Activated T-helper 17 cell treated with anti-CD3 and anti-CD28 coated beads, Interleukin-2, amount 50 U/mL, for 72 hours (primary cell): ENCODE measurements at regions not wholly inside any gene's neighbourhood (a gene's known extent, or its start where the extent isn't known, plus 50 kb on each side); places are given as distances from the start of the nearest gene placed in this dataset.

Source experiments
- ATAC-seq: fragments of 150-1000 bp; cut with Tn5 transposase; replicated peaks from 2 replicates; pipeline ENCODE4 v1.10.0; 2021; ENCODE audit warnings: mild to moderate bottlenecking, moderate library complexity
- H3K27ac Mint-ChIP-seq: one replicate; pipeline ENCODE4 v1.8.0; 2022; ENCODE audit warnings: mixed read lengths
- H3K27me3 Mint-ChIP-seq: one replicate; pipeline ENCODE4 v1.8.0; 2022; ENCODE audit warnings: mixed read lengths
- H3K36me3 Mint-ChIP-seq: one replicate; pipeline ENCODE4 v1.8.0; 2022; ENCODE audit warnings: low read depth, mild to moderate bottlenecking, mixed read lengths
- H3K4me1 Mint-ChIP-seq: one replicate; pipeline ENCODE4 v1.8.0; 2022; ENCODE audit warnings: mixed read lengths
- H3K4me3 Mint-ChIP-seq: one replicate; pipeline ENCODE4 v1.8.0; 2022; ENCODE audit warnings: mild to moderate bottlenecking, mixed read lengths
- H3K9me3 Mint-ChIP-seq: one replicate; pipeline ENCODE4 v1.8.0; 2022; ENCODE audit warnings: mixed read lengths

DNA sequence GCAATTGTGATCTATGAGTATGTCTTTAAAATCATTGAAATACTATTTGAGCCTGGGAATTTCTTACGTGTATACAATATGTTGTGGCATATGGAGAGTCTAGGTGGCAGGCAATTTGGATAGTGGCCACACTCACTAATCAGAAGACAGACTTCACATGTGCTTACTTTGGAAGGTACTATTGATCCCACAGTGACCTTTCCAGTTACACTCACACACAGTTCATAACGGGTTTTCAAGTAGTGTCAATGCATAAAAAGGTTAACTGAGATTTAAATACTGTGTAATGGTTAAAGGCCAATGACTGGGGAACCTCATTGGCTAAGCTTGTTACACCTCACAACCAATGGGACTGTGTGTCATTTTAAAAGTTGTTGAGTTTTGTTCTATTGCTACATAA lies 783.2 kb downstream of the RPA4 start:
- Mint-ChIP-seq H3K27me3 (no peaks in the 10 kb centered on the region), H3K4me3 (no peak overlapping the region)

DNA sequence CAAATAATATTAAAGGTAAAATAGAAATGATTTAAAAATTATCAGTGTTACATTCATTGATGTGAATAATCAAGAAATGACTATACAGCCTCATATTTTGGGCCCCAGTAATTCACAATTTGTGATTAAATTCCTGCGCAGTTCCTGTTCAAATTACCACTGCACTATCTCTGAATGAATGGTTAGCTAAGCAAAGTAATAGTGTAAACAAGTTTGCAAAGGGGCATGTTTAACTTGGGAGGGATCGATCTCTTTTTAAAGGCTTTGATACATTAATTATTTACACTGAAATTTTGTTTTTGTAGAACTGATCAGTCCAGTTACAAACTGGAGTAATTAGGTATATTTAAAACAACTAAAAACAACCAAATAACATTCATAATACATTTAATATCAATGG lies 784.4 kb downstream of the RPA4 start:
- no peak overlapping the region for H3K4me3 Mint-ChIP-seq
- H3K27me3 Mint-ChIP-seq, result no peaks in the 10 kb centered on the region
- H3K36me3 Mint-ChIP-seq, result no peaks in the 10 kb centered on the region
- no peak overlapping the region for H3K27ac Mint-ChIP-seq
- H3K4me1 Mint-ChIP-seq, result no peaks in the 10 kb centered on the region
- no peak for ATAC-seq
- H3K9me3 Mint-ChIP-seq, result no peaks in the 10 kb centered on the region

More for the DNA sequence above, 783.2 kb downstream of the RPA4 start:
- no peaks in the 10 kb centered on the region for H3K9me3 Mint-ChIP-seq
- H3K36me3 Mint-ChIP-seq, result no peaks in the 10 kb centered on the region
- H3K4me1 Mint-ChIP-seq, result no peaks in the 10 kb centered on the region
- H3K27ac Mint-ChIP-seq, result no peak overlapping the region
- ATAC-seq, result no peak

DNA sequence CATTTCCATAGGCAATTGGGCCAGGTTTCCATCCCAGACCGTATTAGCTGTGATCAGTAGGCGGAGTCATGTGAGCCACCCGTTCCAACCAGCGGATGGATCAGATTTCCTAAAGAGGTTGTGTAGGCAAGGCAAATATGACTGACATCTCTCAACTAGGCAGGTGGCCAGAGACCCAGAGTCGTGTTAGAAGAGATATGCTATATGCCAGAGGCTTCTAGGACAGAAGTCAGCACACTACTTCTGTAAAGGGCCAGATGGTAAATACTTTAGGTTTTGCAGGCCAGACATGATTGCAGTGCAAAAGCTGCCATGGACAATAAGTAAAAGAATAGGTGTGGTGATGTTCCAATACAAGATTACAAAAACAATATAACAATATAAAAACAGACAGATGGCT lies 788.4 kb downstream of the RPA4 start:
- Mint-ChIP-seq H3K4me1 (no peaks in the 10 kb centered on the region), H3K9me3 (no peaks in the 10 kb centered on the region), H3K27me3 (no peaks in the 10 kb centered on the region), H3K36me3 (no peaks in the 10 kb centered on the region), H3K4me3 (no peak overlapping the region), H3K27ac (no peak overlapping the region)
- ATAC-seq, result no peak

DNA sequence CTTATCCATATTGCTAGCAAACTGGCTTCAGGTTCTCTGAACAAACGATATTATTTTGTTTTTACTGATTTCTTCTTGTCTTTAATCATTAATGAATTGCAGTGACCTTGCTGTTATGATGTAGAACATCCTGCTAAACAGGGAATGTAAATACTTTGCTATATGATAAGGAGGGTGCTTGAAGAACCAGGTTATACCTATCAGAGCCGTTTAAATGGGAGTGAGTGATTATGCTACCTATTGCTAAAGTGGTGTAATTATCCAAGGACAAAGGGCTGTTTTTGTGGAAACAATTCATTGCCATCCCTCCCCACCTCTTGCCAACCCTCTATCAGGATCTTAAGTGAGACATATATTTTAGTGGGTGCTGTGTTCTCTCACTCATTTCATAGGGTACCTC lies 788.9 kb downstream of the RPA4 start:
- H3K27ac Mint-ChIP-seq, result no peak overlapping the region
- no peaks in the 10 kb centered on the region for H3K9me3 Mint-ChIP-seq
- no peaks in the 10 kb centered on the region for H3K4me1 Mint-ChIP-seq
- ATAC-seq, result no peak
- H3K27me3 Mint-ChIP-seq, result no peaks in the 10 kb centered on the region
- no peak overlapping the region for H3K4me3 Mint-ChIP-seq
- no peaks in the 10 kb centered on the region for H3K36me3 Mint-ChIP-seq

DNA sequence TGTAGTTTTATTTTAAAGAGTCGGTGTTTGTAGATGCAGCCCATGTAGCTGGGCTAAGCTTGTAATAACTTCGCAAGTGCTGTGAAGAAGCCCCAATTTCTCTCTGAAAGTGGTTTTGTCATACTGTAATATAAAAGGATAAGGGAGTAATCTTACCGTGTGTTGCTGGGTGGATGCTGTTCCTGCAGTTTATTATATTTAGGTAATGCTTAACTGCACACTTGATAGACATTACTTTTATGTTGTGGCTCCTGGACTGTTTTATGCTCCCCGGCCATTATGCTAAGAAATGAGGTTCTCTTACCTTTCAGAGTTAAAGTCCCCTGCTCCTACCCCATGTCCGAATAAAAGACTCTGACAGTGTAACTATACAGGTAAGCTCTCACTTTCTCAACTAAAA lies 789.4 kb downstream of the RPA4 start:
- Mint-ChIP-seq H3K27me3 (no peaks in the 10 kb centered on the region), H3K36me3 (no peaks in the 10 kb centered on the region), H3K4me1 (no peaks in the 10 kb centered on the region), H3K4me3 (no peak overlapping the region), H3K27ac (no peak overlapping the region), H3K9me3 (no peaks in the 10 kb centered on the region)
- ATAC-seq, result no peak

DNA sequence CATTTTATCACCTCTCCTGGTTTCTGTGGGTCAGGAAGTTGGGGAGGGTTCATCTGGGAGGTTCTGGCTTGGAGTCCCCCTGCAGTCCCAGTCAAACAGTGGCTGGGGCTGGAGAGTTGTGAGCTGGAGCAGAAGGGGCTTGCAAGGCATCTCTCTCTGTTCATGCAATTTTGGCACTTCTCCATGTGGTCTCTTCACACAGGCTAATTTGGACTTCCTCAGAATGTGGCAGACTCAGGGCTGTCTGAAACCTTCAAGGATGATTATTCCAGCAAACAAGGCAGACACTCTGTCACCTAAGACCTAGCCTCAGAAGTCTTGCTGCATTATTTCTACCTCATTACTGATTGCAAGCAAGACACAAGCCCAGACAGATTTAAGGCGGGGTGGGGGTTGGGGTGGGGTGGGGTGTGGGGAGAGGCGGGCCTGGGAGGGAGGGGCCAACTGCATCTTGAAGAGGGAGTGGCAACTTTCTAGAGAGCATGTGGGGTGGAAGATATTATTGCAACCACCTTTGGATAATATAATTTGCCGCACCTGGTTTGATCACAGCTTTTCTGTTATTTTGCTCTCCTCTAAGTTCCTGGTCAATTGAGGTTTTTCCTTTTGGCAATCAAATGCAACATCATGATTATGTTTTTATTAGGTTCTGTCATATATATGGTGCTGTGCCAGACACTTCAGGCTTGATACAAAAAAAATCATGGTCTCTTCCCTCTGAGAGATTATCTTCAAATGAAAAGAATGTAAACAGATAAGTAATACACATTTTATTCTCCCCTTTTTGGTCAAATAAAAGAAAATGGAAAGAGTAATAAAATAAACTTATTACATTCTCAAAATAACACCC lies 799.5 kb downstream of the RPA4 start:
- no peak overlapping the region for H3K27ac Mint-ChIP-seq
- ATAC-seq, result no peak
- no peaks in the 10 kb centered on the region for H3K36me3 Mint-ChIP-seq
- no peaks in the 10 kb centered on the region for H3K4me1 Mint-ChIP-seq
- H3K4me3 Mint-ChIP-seq, result no peak overlapping the region
- no peaks in the 10 kb centered on the region for H3K27me3 Mint-ChIP-seq
- no peaks in the 10 kb centered on the region for H3K9me3 Mint-ChIP-seq

DNA sequence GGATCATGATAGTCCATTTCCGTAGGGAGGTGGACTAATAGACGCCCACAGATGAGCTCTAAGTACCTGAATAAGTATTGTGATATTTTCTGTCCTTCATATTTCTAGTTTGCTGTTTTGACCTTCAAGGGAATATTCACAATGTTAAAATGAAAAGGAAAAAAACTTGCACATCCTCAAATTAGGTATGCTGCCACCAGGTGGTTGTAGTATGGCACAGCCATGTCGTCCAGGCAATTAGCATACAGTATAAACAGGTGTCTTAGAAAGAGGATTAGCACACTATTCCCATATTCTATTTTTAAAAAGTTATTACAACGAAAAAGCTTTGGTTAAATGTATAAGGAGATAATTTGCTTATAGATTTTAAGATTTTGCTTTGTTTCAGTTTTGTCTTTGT lies 802.0 kb downstream of the RPA4 start:
- H3K9me3 Mint-ChIP-seq, result no peaks in the 10 kb centered on the region
- no peaks in the 10 kb centered on the region for H3K27me3 Mint-ChIP-seq

DNA sequence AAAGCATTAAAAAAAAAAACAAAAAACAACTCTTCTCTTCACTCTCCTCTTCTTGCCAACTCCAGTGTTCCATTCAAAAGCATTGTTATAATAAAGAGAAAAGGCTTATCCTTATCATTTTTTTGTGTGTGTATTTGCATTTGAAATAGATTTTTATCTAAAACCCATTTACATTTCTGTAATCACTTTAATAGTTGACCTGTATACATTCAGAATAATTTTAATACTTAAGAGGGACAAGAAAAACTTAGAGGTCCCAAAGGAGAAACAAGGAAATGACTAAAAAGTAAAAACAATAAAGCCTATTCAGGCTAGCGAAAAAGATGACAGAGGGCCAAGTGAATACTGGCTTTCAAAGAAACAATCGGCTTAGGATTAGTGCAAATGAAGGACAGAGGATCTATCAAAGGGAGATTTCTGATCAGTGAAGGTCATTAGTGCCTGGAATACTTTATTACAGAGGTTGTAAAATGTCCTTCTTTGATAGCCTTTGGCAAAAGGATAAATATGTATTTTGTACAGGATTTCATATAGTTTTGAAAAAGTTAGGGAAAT lies 808.3 kb downstream of the RPA4 start:
- Mint-ChIP-seq H3K4me3 (no peak overlapping the region), H3K9me3 (no peaks in the 10 kb centered on the region), H3K27me3 (no peaks in the 10 kb centered on the region), H3K4me1 (no peaks in the 10 kb centered on the region), H3K27ac (no peak overlapping the region), H3K36me3 (no peaks in the 10 kb centered on the region)
- ATAC-seq, result no peak

More for the DNA sequence above, 802.0 kb downstream of the RPA4 start:
- no peak for ATAC-seq
- H3K4me1 Mint-ChIP-seq, result no peaks in the 10 kb centered on the region
- no peaks in the 10 kb centered on the region for H3K36me3 Mint-ChIP-seq
- H3K27ac Mint-ChIP-seq, result no peak overlapping the region
- no peak overlapping the region for H3K4me3 Mint-ChIP-seq

DNA sequence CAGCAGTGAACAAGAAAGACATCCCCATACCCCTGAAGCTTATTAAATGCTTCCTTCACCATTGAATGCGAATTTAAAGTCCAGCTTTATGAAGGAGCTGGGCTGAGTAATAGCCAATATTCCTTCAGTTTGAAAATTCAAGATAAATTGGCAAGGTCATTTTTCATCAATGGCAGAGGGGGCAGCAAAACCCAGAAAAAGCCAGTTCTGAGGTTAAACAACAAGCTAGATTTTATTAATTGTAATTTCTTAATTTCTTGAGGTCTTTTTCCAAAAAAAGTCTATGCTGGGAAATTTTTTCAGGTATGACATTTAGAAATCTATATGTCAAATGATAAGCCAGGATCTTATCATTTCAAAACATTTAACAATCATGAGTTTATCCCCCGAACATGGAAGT lies 808.9 kb downstream of the RPA4 start:
- Mint-ChIP-seq H3K4me3 (no peak overlapping the region), H3K4me1 (no peaks in the 10 kb centered on the region), H3K27ac (no peak overlapping the region), H3K36me3 (no peaks in the 10 kb centered on the region), H3K27me3 (no peaks in the 10 kb centered on the region), H3K9me3 (no peaks in the 10 kb centered on the region)
- ATAC-seq, result no peak

DNA sequence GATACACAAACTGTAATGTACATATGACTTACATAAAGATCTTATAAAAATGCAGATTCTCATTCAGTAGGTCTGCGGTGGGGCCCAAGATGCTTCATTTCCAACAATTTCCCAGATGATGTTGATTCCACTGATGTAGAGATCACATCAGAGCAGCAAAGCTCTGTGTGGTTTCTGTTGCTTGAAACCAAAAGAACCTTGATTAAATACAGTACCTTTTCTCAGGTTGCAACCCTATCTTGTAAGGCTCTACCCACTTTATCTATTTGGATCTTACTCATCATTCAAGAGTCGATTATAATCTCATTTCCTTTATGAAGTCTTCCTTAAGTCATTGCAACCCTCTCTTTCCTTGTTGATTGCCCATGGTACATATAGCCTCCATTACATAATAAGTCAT lies 816.8 kb downstream of the RPA4 start:
- Mint-ChIP-seq H3K4me1 (no peaks in the 10 kb centered on the region), H3K27ac (no peak overlapping the region), H3K4me3 (no peak overlapping the region), H3K9me3 (no peaks in the 10 kb centered on the region), H3K27me3 (no peaks in the 10 kb centered on the region), H3K36me3 (no peaks in the 10 kb centered on the region)
- ATAC-seq, result peak; percentile 48

DNA sequence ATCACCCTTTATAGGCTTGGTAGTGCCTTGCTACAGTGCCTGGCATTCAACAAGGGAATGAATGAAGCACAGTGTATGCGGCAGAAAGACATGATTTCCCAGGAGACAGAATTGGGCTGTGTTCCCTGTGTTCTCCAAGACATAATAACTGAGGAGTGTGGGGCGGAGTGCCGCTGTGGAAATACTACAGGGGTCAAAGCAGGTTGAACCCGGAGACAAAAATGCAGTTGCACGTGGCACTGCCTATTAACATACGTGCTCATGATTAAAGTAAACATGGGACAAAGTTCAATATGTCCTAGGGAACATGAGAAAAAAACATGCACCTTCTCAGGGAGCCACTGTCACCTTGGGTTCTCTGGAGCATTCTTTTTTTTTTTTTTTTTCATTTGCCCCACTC lies 820.8 kb downstream of the RPA4 start:
- no peaks in the 10 kb centered on the region for H3K36me3 Mint-ChIP-seq
- H3K9me3 Mint-ChIP-seq, result no peaks in the 10 kb centered on the region
- ATAC-seq, result no peak
- H3K4me3 Mint-ChIP-seq, result no peak overlapping the region
- no peak overlapping the region for H3K27ac Mint-ChIP-seq
- no peaks in the 10 kb centered on the region for H3K27me3 Mint-ChIP-seq
- H3K4me1 Mint-ChIP-seq, result no peaks in the 10 kb centered on the region

DNA sequence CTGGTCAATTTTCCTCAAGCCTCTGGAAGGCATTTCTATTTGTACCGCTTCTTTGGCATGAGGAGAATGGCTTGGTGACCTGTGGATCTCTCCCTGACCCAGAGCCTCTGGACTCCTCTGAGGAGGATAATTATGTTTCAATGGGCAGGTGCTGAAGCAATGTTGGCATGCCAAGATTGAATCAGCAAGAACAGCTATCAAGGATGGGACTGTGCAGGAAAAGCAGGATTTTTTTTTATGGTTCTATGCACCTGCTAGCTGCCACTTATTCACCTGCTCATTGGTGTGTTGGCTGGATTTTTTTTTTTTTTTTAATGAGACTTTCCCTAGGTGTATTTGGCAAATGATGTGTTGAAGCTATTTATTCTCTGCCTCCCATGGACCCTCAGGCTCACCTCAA lies 821.2 kb downstream of the RPA4 start:
- no peaks in the 10 kb centered on the region for H3K4me1 Mint-ChIP-seq
- ATAC-seq, result no peak
- H3K9me3 Mint-ChIP-seq, result no peaks in the 10 kb centered on the region
- no peaks in the 10 kb centered on the region for H3K36me3 Mint-ChIP-seq
- no peaks in the 10 kb centered on the region for H3K27me3 Mint-ChIP-seq
- no peak overlapping the region for H3K27ac Mint-ChIP-seq
- H3K4me3 Mint-ChIP-seq, result no peak overlapping the region

DNA sequence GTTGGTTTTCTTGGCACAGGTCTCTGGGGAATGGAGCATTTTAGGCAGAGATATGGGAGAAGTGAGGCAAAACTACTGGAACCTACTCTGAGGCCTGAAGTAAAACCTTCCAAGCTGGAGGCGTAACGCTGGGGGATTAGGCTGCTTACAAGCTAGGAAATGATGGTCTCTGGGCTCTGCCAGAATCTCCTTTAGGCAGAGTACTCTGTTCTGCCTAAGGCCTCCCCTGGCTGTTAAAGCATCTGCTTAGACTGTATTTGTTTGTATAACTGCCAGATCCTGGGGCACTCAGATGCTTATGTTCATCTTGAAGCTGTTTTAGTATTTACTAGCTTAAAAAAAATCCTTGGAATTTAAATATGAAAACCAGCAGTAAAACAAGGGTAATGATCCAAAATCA lies 822.2 kb downstream of the RPA4 start:
- ATAC-seq, result no peak
- Mint-ChIP-seq H3K36me3 (no peaks in the 10 kb centered on the region), H3K27ac (no peak overlapping the region), H3K4me1 (no peaks in the 10 kb centered on the region), H3K27me3 (no peaks in the 10 kb centered on the region), H3K4me3 (no peak overlapping the region), H3K9me3 (no peaks in the 10 kb centered on the region)

DNA sequence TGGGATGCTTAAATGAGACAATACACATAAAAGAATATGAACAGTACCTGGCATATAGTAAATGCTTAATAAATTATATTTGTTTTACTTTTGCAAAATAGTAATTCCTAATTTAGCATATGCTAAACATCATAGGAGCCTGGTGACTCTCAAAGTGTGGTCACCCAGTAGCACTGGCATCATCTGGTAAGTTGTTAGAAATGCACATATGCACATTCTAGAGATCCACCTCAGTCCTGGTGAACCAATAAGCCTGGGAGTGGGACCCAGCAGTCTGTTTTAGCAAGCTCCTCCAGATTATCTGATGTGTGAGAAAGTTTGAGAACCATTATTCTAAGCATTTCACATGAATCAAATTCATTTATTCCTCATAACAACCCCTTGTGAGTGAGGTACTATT lies 830.4 kb downstream of the RPA4 start:
- H3K36me3 Mint-ChIP-seq, result no peaks in the 10 kb centered on the region
- no peaks in the 10 kb centered on the region for H3K9me3 Mint-ChIP-seq
- H3K27ac Mint-ChIP-seq, result no peak overlapping the region
- no peak overlapping the region for H3K4me3 Mint-ChIP-seq
- ATAC-seq, result no peak
- H3K27me3 Mint-ChIP-seq, result no peaks in the 10 kb centered on the region
- H3K4me1 Mint-ChIP-seq, result no peaks in the 10 kb centered on the region

DNA sequence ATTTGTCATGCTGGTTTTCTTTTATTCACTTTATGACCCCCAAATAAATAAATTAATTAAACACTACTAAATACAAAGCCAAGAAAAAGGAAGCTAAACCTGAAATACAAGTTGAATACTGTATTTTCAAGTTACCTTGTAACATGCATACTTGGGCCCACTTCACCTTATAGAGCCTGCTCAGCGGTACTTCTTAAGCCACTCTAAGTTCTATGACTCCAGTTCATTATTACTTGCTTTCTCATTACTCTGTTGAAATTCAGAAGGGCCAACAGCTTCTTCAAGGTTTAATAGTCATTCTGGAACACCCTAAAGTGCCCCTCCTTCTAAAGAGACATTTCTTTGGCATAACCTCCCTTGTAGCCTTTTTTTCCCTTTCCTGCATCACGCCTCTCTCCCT lies 844.5 kb downstream of the RPA4 start:
- ATAC-seq, result no peak
- no peak overlapping the region for H3K4me3 Mint-ChIP-seq
- H3K27me3 Mint-ChIP-seq, result peaks cover 3% of the 10 kb centered on the region
- H3K36me3 Mint-ChIP-seq, result no peaks in the 10 kb centered on the region
- H3K9me3 Mint-ChIP-seq, result no peaks in the 10 kb centered on the region
- no peaks in the 10 kb centered on the region for H3K4me1 Mint-ChIP-seq
- H3K27ac Mint-ChIP-seq, result no peak overlapping the region
